NCI-H2171 (cell line): ENCODE measurements at regions not wholly inside any gene's neighbourhood (a gene's known extent, or its start where the extent isn't known, plus 50 kb on each side); places are given as distances from the start of the nearest gene placed in this dataset.

Source experiments
- DNase-seq: peaks from one replicate; lab custom pipeline; 2025; lab: John Stamatoyannopoulos, UW

DNA sequence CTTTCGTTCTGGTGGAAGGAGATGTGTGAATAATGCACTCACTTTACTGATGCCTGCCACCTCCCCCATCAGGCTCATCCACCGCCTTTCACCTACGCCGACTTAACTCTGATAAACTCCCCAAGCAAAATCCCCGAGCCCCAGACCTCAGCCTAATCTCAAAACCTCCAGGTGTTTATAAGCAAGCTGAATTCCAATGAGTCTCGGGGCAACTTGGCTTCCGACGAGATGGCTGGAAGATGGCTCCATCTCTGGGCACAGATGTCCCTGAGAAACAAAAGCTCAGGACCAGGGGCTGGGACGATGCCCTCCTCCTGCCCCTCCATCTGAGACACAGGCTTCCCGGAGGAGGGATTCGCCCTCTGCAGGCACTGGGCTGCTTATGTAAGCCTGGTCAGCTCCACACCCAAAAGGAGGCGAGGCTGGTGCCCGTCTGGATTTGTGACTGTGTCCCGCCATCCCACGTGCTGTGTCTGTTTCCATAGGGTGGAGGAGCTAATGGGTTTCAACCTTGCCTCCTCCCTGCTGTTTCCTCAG lies 386.4 kb upstream of the TNRC6C start:
- DNase-seq: no peak

GRCh38 chr17:77572851-77573250 lies 385.7 kb upstream of the TNRC6C start:
- DNase-seq: no peak

DNA sequence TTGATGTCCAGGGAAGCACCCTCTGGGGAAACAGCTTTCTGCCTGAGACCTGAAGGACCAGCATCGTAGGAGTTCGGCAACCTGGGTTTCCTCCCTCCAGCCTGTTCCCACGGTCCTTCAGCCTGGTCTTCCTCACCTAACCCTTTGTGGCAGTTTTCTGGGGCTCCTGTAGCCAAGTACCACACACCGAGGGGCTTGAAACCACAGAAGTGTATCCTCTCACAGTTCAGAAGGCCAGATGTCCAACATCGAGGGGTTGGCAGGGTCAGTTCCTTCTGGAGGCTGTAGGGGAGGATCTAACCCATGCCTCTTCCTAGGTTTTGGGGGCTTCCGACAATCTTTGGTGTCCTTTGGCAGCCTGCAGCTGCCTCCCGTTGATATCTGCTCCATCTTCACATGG lies 381.0 kb upstream of the TNRC6C start:
- DNase-seq: no peak

- DNase-seq: no peak
These were observed 379.4 kb upstream of the TNRC6C start for GRCh38 chr17:77579131-77579530.

DNA sequence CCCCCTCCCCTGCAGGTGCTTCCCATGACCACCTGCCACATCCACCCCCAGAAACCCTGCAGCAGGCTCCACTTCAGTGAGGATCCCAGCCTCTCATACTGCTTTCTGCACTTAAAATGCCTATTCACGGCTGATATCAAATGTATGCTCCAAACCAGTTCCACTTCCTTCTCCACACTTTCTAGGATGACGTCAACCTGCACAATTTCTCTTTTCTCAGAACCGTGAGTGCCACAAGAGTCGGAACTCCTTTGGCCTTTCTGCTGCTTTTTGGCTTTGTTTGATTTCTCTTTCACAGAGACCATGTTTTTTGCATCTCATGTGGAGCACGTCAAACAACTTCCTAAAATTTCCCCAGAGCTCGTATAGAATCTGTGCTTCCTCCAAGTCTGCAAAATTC lies 378.8 kb upstream of the TNRC6C start:
- no peak for DNase-seq

DNA sequence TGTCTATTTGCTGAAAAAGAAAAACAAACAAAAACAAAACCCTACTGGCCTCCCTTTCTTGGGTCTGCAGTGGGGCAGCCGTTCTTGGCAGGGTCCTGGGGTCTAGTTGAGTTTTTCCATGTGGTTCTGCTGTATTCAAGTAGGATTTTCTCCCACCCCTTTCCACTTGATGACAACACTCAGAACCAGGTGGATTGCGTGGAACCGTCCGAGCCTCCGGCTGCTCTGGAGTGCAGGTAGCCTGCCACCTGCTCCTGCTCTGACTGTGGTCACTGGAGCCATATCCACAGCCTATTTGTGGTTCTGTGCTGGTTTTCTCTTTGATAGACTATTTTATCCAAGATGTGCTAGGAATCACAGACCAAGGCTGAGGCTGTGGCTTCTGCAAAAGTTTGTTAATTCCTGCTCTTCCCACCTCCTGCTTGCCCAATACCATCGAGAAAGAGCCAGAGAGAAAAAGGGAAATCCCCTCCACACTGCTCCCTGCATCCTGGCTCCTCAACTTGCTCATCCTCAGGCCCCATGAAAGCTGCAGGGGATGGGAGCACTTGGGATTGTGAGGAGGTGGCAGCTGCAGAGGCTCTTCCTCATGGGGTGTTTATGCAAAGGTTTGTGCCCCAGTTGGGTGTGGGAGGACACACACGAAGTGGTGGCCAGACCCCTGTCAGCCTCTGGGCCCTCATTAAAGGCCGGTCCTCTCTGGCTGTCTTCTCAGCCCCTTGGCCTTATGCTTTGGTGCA lies 377.8 kb upstream of the TNRC6C start:
- DNase-seq: no peak

GRCh38 chr17:77581480-77581879 lies 377.0 kb upstream of the TNRC6C start:
- DNase-seq: no peak

- no peak for DNase-seq
These were observed 373.2 kb upstream of the TNRC6C start for GRCh38 chr17:77585142-77585860.

GRCh38 chr17:77590951-77591735 lies 367.4 kb upstream of the TNRC6C start:
- DNase-seq: no peak

DNA sequence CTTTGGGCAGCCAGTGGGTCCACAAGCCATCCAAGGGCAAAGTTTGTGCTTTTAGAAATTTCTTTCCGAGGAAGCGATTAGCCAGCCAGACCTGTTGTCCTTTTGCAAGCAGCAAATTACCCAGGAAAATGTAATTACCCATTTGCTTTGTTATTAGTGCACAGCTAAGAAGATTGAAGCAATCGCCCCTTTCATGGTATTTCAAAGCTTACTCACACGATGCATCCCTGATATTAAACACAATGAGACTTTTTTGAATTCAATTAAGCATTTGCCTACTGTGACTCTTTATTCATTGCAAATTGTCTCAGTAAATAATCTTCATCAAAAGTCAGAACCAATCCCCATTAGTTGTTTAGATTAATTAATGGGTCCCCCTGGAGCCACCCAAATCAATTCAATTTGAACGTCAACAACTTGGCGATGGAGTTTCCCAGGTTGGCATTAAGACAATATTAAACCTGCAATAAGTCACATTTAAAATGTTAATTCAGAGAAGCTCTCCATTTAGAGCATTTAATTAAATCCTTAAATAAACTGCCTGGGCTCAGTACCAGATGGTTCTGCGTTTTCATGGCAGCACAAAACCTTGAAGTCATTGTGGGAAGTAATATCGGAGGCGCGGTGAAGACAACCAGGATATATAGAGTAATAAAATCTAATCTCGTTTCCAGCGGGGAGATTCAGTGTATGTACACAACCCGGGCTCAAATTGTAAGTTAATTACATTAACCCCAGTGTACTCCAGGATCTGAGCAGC lies 366.2 kb upstream of the TNRC6C start:
- no peak for DNase-seq

DNA sequence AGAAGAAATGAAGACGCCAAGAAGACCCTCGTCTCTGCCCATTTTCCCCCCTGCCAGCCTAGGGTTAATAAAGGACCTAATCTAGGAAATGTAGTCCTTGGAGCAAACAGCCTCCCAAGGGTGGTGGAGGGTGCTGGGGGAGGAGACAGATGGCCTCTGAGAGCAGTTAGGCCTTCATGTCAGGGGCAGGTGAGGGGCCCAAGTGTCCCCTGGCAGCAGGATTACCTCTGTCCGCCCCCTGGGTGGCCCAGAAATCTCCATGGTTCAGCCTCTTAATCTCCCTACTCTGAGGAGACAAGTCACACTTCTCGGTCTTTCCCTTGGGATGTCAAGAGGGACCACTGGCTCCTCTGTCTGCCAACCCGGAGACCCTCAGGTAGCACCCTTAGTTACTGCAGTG lies 365.4 kb upstream of the TNRC6C start:
- no peak for DNase-seq

GRCh38 chr17:77594416-77595209 lies 363.9 kb upstream of the TNRC6C start:
- DNase-seq: no peak

- DNase-seq: no peak
These were observed 361.7 kb upstream of the TNRC6C start for GRCh38 chr17:77596491-77597417.

GRCh38 chr17:77597418-77598240 lies 360.9 kb upstream of the TNRC6C start:
- no peak for DNase-seq

DNA sequence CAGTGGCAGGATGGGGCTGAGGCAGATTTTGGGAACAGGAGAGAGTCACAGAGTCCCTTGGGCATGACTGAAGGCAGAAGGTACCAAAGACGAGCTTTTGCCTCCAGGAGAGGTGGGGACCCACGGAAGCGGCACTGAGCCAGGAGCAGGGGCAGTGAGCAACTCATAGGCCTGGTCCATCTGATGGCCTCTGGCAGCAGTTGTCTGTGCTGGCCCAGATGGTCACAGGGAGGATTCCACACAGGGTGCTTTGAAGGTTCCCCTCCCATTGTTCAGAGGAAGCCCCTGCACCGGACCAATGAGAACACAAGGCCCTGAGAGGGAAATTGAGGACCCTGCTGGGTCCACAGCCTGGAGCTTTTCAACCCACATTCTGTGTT lies 360.3 kb upstream of the TNRC6C start:
- no peak for DNase-seq

- no peak for DNase-seq
These were observed 358.8 kb upstream of the TNRC6C start for GRCh38 chr17:77599699-77600098.

GRCh38 chr17:77600346-77600745 lies 358.2 kb upstream of the TNRC6C start:
- DNase-seq: no peak

GRCh38 chr17:77601054-77601979 lies 357.2 kb upstream of the TNRC6C start:
- no peak for DNase-seq
